Left lung (tissue), 4 donors: ENCODE measurements at regions not wholly inside any gene's neighbourhood (a gene's known extent, or its start where the extent isn't known, plus 50 kb on each side); places are given as distances from the start of the nearest gene placed in this dataset.

ENCODE experiments used
- ATAC-seq: fragments of 200-7000 bp; cut with Tn5 transposase; one replicate; pipeline ENCODE4 v1.9.1; 2020; ENCODE audit warnings: moderate library complexity
- DNase-seq, 4 donors: peaks; one replicate each; pipeline ENCODE4 v3.0.0-alpha.2; 2013 to 2020
- H3K27ac ChIP-seq, 2 donors: fragments of 200-600 bp; sonication (generic) in 1 of 2; one replicate each; pipeline versions ENCODE4 v1.5.0 to v1.8.0; 2020 to 2021
- H3K27me3 ChIP-seq, 2 donors: fragments of 200-600 bp; sonication (generic) in 1 of 2; one replicate each; pipeline versions ENCODE4 v1.5.0 to v1.8.0; 2020 to 2021
- H3K36me3 ChIP-seq, 2 donors: fragments of 200-600 bp; sonication (generic) in 1 of 2; one replicate each; pipeline versions ENCODE4 v1.5.0 to v1.8.0; 2020 to 2021
- H3K4me1 ChIP-seq, 2 donors: fragments of 200-600 bp; one replicate each; pipeline ENCODE4 v1.8.0; 2021
- H3K4me3 ChIP-seq, 2 donors: fragments of 200-600 bp; sonication (generic) in 1 of 2; one replicate each; pipeline versions ENCODE4 v1.5.0 to v1.8.0; 2020 to 2021; ENCODE audit warnings: mild to moderate bottlenecking in 1 of 2
- H3K9me3 ChIP-seq, 2 donors: fragments of 200-600 bp; sonication (generic) in 1 of 2; one replicate each; pipeline versions ENCODE4 v1.5.0 to v1.8.0; 2020 to 2021
- intact Hi-C, 2 donors: fragments of 100-400 bp; cut with DNase I; formaldehyde crosslinking; loops; one replicate each; pipeline versions ENCODE4 v1.11.2 to v1.14.2; 2022
- TF ChIP-seq, protein P1 (sequence below), 2 donors: fragments of 200-600 bp; sonication (generic) in 1 of 2; IDR thresholded peaks; one replicate each; pipeline versions ENCODE4 v1.5.0 to v1.8.0; 2021; ENCODE audit warnings: antibody characterized with exemption in 2 of 2
- donor health status: DM: no; HTN: yes; CAD: no.
- donor health status: DM: no; HTN: no; CAD: no.

DNA sequence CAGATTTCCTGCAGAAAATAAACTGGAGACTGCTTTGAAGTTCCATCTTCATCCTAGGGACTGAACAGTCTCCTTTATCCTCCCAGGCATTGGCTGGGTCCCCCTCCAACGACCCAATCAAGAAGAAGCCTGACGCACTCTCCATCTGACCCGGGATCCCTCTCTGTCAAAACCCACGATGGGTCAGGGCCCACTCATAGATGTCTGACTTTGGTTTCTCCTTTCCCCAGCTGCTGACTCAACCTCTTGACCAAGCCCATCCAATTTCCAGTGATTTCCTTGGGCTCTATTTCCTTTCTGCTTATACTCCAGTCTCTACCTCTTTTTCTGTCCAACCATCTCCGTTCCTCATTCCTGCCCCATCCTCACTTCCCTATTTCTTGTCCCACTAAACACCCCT lies 189.7 kb downstream of the MIAT start:
- H3K4me3 ChIP-seq = no peak overlapping the region
- H3K27me3 ChIP-seq = no peaks in the 10 kb centered on the region
- no peaks in the 10 kb centered on the region for H3K4me1 ChIP-seq
- H3K27ac ChIP-seq = no peak overlapping the region
- no peaks in the 10 kb centered on the region for H3K9me3 ChIP-seq
- no peak for DNase-seq
- ATAC-seq = no peak
- intact Hi-C loops = no loop called here
- TF ChIP-seq, protein P1, sequence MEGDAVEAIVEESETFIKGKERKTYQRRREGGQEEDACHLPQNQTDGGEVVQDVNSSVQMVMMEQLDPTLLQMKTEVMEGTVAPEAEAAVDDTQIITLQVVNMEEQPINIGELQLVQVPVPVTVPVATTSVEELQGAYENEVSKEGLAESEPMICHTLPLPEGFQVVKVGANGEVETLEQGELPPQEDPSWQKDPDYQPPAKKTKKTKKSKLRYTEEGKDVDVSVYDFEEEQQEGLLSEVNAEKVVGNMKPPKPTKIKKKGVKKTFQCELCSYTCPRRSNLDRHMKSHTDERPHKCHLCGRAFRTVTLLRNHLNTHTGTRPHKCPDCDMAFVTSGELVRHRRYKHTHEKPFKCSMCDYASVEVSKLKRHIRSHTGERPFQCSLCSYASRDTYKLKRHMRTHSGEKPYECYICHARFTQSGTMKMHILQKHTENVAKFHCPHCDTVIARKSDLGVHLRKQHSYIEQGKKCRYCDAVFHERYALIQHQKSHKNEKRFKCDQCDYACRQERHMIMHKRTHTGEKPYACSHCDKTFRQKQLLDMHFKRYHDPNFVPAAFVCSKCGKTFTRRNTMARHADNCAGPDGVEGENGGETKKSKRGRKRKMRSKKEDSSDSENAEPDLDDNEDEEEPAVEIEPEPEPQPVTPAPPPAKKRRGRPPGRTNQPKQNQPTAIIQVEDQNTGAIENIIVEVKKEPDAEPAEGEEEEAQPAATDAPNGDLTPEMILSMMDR (IDR thresholded peaks at IDR 0.05) = no peak
- no peaks in the 10 kb centered on the region for H3K36me3 ChIP-seq

DNA sequence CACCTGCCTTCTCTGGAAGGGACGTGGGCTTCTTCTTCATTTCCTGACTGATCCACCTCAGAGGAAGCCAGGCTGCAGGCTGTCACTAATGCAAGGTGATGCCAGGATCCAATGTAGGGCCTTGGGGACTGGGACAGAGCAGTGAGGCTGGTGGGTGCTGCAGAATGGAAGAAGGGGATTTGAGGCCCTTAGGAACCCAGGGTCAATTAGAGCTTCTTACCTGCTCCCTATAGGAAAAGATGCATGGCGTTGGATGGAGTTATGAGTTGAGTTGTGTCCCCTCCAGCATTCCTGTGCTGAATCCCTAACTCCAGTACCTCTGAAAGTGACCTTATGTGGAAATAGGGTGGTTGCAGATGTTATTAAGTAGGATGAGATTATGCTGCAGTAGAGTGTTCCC lies 190.4 kb downstream of the MIAT start:
- no peak overlapping the region for H3K27ac ChIP-seq
- no peaks in the 10 kb centered on the region for H3K27me3 ChIP-seq
- ATAC-seq (no peak), DNase-seq (no peak)
- intact Hi-C loops = no loop called here
- no peaks in the 10 kb centered on the region for H3K36me3 ChIP-seq
- no peak overlapping the region for H3K4me3 ChIP-seq
- no peaks in the 10 kb centered on the region for H3K9me3 ChIP-seq
- TF ChIP-seq, protein P1 (IDR thresholded peaks at IDR 0.05) = no peak
- H3K4me1 ChIP-seq = no peaks in the 10 kb centered on the region

DNA sequence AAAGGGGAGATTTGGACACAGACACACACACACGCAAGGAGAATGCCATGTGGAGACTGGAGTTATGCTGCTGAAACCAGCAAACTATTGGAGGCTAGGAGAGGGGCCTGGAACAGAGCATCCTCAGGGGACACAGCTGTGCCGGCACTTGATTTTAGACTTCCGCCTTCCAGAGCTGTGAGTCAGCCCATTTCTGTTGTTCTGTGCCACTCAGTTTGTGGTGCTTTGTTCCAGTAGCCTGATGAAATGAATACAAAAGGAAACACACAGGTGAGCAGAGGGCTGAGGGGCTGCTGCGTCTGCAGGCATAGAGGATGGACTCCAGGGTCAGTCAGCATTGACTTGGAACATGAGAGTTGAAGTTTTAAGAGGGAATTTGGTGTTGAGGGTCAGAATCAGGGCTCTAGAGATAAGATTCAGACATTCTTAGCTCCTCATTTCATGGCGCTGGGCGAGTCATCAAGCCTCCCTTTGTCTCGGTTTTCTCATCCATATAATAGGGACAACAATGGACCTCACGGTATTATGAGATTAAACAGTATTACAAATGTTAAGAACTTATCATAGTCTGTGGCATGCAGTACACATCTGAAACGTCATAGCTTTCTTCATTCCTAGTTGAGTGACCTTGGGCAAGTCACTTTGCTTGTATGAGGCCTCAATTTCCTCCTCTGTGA lies 191.0 kb downstream of the MIAT start:
- Histone ChIP-seq H3K4me3 (no peak overlapping the region), H3K36me3 (no peaks in the 10 kb centered on the region), H3K27ac (no peak overlapping the region), H3K4me1 (no peaks in the 10 kb centered on the region), H3K9me3 (no peaks in the 10 kb centered on the region), H3K27me3 (no peaks in the 10 kb centered on the region)
- intact Hi-C loops = no loop called here
- ATAC-seq = no peak
- DNase-seq = no peak
- TF ChIP-seq, protein P1 (IDR thresholded peaks at IDR 0.05) = no peak

DNA sequence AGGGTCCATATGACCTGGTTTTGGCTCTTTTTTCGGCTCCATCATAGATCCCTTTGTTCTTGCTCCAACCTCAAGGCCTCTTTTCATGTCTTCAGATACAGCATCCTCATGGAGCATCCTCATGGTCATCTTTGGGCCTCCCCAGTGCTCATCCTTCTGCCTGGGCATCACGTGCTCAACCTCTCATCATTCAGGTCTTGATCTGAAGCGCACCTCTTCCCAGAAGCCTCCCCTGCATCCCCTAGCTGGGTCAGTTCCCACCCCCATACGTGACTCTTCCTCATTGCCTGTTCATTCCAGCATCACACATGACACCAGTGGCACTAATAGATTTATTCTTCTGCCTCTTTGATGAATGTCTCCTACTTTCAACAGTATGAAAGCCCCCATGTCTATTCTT lies 192.2 kb downstream of the MIAT start:
- no peak for DNase-seq
- ATAC-seq = no peak
- H3K36me3 ChIP-seq = no peaks in the 10 kb centered on the region
- H3K4me1 ChIP-seq = no peaks in the 10 kb centered on the region
- H3K27me3 ChIP-seq = no peaks in the 10 kb centered on the region
- H3K4me3 ChIP-seq = no peak overlapping the region
- TF ChIP-seq, protein P1 (IDR thresholded peaks at IDR 0.05) = no peak
- no peak overlapping the region for H3K27ac ChIP-seq
- intact Hi-C loops = no loop called here
- H3K9me3 ChIP-seq = no peaks in the 10 kb centered on the region

DNA sequence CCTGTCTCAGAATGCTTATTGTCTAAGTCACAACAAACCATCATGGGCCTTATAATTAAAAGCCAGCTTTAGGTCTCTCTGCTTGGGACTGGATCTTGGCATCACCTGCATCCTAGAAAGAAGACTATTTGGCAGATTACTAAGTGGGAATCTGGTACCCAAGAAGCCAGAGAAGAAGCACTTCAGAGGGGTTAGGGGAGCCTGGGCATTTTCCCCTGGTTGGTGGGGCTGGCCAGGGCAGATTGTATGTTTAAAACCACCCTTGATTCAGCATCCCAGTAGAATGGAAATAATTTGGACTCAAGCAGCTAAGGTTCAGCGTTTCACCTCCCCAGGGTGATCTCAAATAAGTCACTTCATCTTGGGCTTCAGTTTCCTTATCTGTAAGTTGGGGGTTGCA lies 193.7 kb downstream of the MIAT start:
- DNase-seq (no peak), ATAC-seq (no peak)
- intact Hi-C loops = no loop called here
- no peaks in the 10 kb centered on the region for H3K9me3 ChIP-seq
- TF ChIP-seq, protein P1 (IDR thresholded peaks at IDR 0.05) = no peak
- H3K27me3 ChIP-seq = no peaks in the 10 kb centered on the region
- H3K27ac ChIP-seq = no peak overlapping the region
- H3K4me3 ChIP-seq = no peak overlapping the region
- no peaks in the 10 kb centered on the region for H3K36me3 ChIP-seq
- no peaks in the 10 kb centered on the region for H3K4me1 ChIP-seq
